ENCODE measurements at regions not wholly inside any gene's neighbourhood (a gene's known extent, or its start where the extent isn't known, plus 50 kb on each side); places are given as distances from the start of the nearest gene placed in this dataset.

- DNase-seq: no peak
Observed at GRCh38 chr18:71887509-71887908, 656.6 kb downstream of the CBLN2 start.

GRCh38 chr18:71878226-71878625, 665.9 kb downstream of the CBLN2 start:
- DNase-seq: no peak

GRCh38 chr18:71873695-71874094, 670.4 kb downstream of the CBLN2 start:
- DNase-seq: no peak

- no peak for DNase-seq
Observed at GRCh38 chr18:71865888-71866287, 678.3 kb downstream of the CBLN2 start.

GRCh38 chr18:71850602-71851001, 693.5 kb downstream of the CBLN2 start:
- no peak for DNase-seq

GRCh38 chr18:71849407-71849806, 694.7 kb downstream of the CBLN2 start:
- DNase-seq: no peak

GRCh38 chr18:71846716-71847115, 697.4 kb downstream of the CBLN2 start:
- DNase-seq: no peak

- DNase-seq: no peak
Observed at GRCh38 chr18:71844814-71845213, 699.3 kb downstream of the CBLN2 start.

GRCh38 chr18:71842666-71843065, 701.5 kb downstream of the CBLN2 start:
- DNase-seq: no peak

GRCh38 chr18:71837547-71837946, 706.6 kb downstream of the CBLN2 start:
- DNase-seq: no peak

- DNase-seq: no peak
Observed at GRCh38 chr18:71832946-71833617, 711.1 kb downstream of the CBLN2 start.

- DNase-seq: no peak
Observed at GRCh38 chr18:71831039-71831438, 713.1 kb downstream of the CBLN2 start.

- DNase-seq: no peak
Observed at GRCh38 chr18:71827301-71827700, 716.8 kb downstream of the CBLN2 start.

GRCh38 chr18:71815305-71815704, 728.8 kb downstream of the CBLN2 start:
- no peak for DNase-seq

GRCh38 chr18:71809711-71810110, 734.4 kb downstream of the CBLN2 start:
- DNase-seq: no peak

- no peak for DNase-seq
Observed at GRCh38 chr18:71808616-71809015, 735.5 kb downstream of the CBLN2 start.

- no peak for DNase-seq
Observed at GRCh38 chr18:71807586-71807985, 736.6 kb downstream of the CBLN2 start.

- DNase-seq: no peak
Observed at GRCh38 chr18:71798986-71799673, 745.0 kb downstream of the CBLN2 start.

- DNase-seq: no peak
Observed at GRCh38 chr18:71797554-71797953, 746.6 kb downstream of the CBLN2 start.

- DNase-seq: no peak
Observed at GRCh38 chr18:71784777-71785176, 759.4 kb downstream of the CBLN2 start.

- no peak for DNase-seq
Observed at GRCh38 chr18:71760541-71760940, 783.6 kb downstream of the CBLN2 start.

GRCh38 chr18:71754246-71754645, 789.9 kb downstream of the CBLN2 start:
- no peak for DNase-seq

GRCh38 chr18:71743634-71744033, 800.5 kb downstream of the CBLN2 start:
- no peak for DNase-seq

- DNase-seq: no peak
Observed at GRCh38 chr18:71729611-71730010, 814.5 kb downstream of the CBLN2 start.
